C4-2B (cell line): ENCODE measurements at regions not wholly inside any gene's neighbourhood (a gene's known extent, or its start where the extent isn't known, plus 50 kb on each side); places are given as distances from the start of the nearest gene placed in this dataset.

Experiments
- CTCF ChIP-seq: fragments of 450-650 bp; conservative IDR thresholded peaks from 2 replicates; pipeline ENCODE4 v1.5.1; 2017; ENCODE audit warnings: mild to moderate bottlenecking
- ZFX ChIP-seq: fragments of 450-650 bp; IDR thresholded peaks from 2 replicates; pipeline ENCODE4 v1.6.1; 2017

DNA sequence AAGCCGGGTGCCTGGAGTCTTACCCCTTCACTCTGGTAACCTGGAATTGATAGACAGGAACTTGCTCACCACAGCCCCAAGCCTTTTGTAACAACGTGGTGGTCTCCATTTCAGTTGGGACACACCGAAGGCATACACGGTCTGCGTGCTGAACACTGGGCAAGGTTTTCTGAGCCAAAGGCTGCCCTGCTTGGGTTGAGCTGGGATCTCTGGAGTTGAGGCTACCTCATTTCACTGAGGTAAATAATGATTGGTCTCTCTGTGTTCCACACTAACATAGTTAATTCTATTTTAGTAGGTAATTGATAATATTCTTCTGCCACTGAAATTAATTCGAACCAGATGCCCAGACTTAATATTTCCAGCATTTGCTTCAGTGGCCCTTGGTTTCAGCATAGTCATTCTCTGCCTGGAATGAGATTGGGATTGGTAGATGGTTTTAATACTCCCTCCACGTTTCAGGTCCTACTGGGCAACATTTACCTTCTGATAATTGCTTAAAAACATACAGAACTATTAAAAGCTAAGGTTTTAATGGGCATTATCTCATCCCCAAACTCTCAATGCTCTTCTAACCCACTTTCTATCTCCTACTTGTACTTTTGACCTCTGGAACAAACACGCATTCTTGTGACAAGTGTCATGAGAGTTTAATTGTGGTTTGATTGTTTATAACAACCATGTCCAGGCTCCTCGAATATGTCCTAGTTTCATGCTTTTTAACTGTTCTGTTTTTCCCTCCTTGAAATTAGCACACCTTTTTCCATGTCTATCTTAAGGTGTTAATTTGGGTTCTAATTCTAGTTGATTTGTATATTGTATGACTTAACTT, 202.3 kb upstream of the KLF6 start:
- no peak for TF ChIP-seq CTCF
- no peak for TF ChIP-seq ZFX
